Neutrophil (primary cell): ENCODE measurements at regions not wholly inside any gene's neighbourhood (a gene's known extent, or its start where the extent isn't known, plus 50 kb on each side); places are given as distances from the start of the nearest gene placed in this dataset.

ENCODE experiments used
- H3K27ac ChIP-seq: fragments of 200-600 bp; sonication (generic); 2 replicates; pipeline ENCODE4 v1.5.1; 2016; ENCODE audit warnings: mild to moderate bottlenecking, moderate library complexity
- H3K27me3 ChIP-seq: fragments of 200-600 bp; sonication (generic); 2 replicates; pipeline ENCODE4 v1.6.0; 2016; ENCODE audit warnings: mild to moderate bottlenecking
- H3K36me3 ChIP-seq: fragments of 200-600 bp; sonication (generic); 2 replicates; pipeline ENCODE4 v1.5.1; 2017
- H3K4me1 ChIP-seq, 2 experiments: fragments of 200-600 bp in 1 of 2; sonication (generic) in 1 of 2; 1 replicate in 1 of 2; 2 replicates in 1 of 2; pipeline versions ENCODE4 v1.5.1 to v1.6.1; 2013 to 2016; ENCODE audit warnings: low read depth in 1 of 2, low read length in 1 of 2, mild to moderate bottlenecking in 1 of 2, moderate library complexity in 1 of 2; ENCODE audit not compliant: control insufficient read depth in 1 of 2, insufficient read depth in 1 of 2
- H3K4me3 ChIP-seq, 2 experiments: fragments of 200-600 bp in 1 of 2; sonication (generic) in 1 of 2; 1 replicate in 1 of 2; 2 replicates in 1 of 2; pipeline ENCODE4 v1.5.1; 2013 to 2016; ENCODE audit warnings: low read depth in 1 of 2, low read length in 1 of 2, mild to moderate bottlenecking in 1 of 2, moderate library complexity in 1 of 2
- H3K9me3 ChIP-seq: fragments of 200-600 bp; sonication (generic); 2 replicates; pipeline ENCODE4 v1.5.1; 2016
- TF ChIP-seq, protein P1 (sequence below): fragments of 200-600 bp; sonication (generic); IDR thresholded peaks from 2 replicates; pipeline ENCODE4 v1.5.1; 2016; ENCODE audit warnings: antibody characterized with exemption

DNA sequence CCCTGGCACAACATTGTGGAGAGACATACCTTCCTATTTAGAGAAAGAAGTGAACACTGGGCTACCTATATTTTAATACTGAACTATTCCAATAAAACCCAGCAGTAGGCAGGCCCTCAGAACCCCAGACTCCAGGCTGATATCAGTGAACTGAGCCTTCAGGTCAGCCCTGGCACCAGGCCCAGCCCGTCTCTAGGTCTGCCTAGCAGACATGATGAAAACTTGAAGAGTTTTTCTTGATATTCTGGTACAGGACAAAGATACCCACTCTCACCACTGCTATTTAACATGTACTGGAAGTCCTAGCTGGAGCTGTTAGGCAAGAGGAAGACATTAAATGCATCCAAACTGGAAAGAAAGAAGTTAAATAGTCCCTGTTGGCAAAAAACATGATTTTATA lies 396.6 kb upstream of the SPRY2 start:
- Histone ChIP-seq H3K4me1 (no peaks in the 10 kb centered on the region), H3K27ac (no peak overlapping the region), H3K4me3 (no peak overlapping the region), H3K36me3 (no peaks in the 10 kb centered on the region), H3K9me3 (no peaks in the 10 kb centered on the region), H3K27me3 (no peaks in the 10 kb centered on the region)
- TF ChIP-seq, protein P1, sequence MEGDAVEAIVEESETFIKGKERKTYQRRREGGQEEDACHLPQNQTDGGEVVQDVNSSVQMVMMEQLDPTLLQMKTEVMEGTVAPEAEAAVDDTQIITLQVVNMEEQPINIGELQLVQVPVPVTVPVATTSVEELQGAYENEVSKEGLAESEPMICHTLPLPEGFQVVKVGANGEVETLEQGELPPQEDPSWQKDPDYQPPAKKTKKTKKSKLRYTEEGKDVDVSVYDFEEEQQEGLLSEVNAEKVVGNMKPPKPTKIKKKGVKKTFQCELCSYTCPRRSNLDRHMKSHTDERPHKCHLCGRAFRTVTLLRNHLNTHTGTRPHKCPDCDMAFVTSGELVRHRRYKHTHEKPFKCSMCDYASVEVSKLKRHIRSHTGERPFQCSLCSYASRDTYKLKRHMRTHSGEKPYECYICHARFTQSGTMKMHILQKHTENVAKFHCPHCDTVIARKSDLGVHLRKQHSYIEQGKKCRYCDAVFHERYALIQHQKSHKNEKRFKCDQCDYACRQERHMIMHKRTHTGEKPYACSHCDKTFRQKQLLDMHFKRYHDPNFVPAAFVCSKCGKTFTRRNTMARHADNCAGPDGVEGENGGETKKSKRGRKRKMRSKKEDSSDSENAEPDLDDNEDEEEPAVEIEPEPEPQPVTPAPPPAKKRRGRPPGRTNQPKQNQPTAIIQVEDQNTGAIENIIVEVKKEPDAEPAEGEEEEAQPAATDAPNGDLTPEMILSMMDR = no peak

GRCh38 chr13:80727321-80727975 lies 386.5 kb upstream of the SPRY2 start:
- no peak overlapping the region for H3K27ac ChIP-seq
- no peaks in the 10 kb centered on the region for H3K9me3 ChIP-seq
- H3K27me3 ChIP-seq = no peaks in the 10 kb centered on the region
- no peak overlapping the region for H3K4me3 ChIP-seq
- H3K4me1 ChIP-seq = no peaks in the 10 kb centered on the region
- no peaks in the 10 kb centered on the region for H3K36me3 ChIP-seq
- TF ChIP-seq, protein P1 = no peak

DNA sequence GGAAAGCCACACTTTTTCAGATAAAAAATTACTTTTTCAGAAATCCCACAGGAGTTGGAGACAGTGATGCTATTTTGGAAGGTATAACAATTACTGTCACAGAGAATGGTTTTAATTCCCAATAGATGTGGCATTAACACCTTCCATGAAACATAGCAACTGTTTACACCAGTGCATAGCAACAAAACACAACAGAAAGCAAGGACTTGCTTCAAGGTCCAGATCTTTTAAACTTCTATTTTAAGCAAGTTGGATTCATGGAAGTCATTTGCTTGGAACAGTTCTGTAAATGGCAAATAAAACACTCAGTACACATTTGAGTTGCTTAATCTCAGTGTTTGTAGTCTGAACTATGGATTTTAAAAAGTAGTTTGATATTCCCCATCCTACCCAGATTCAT lies 385.9 kb upstream of the SPRY2 start:
- H3K27me3 ChIP-seq = no peaks in the 10 kb centered on the region
- H3K36me3 ChIP-seq = no peaks in the 10 kb centered on the region
- H3K9me3 ChIP-seq = no peaks in the 10 kb centered on the region
- no peak overlapping the region for H3K4me3 ChIP-seq
- TF ChIP-seq, protein P1 = no peak
- no peak overlapping the region for H3K27ac ChIP-seq
- H3K4me1 ChIP-seq = no peaks in the 10 kb centered on the region

DNA sequence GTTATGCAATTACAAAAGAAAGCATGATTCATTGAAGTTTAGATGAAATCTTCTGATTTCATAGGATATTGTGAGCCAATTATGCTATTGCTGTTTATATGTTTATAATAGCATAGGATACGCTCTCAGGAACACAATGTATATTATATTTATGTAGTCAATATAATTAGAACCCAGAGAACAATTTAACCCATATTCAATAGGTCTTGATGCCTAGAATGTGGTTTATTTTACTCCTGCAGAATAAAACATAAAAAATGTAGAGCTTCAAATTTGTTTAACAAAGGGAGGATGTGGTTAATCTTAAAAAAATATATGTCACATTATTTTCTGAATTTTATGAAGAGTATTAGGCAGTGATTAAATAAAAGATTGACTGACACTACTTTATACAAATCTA lies 380.8 kb upstream of the SPRY2 start:
- no peaks in the 10 kb centered on the region for H3K27me3 ChIP-seq
- TF ChIP-seq, protein P1 = no peak
- H3K36me3 ChIP-seq = no peaks in the 10 kb centered on the region
- H3K4me1 ChIP-seq = no peaks in the 10 kb centered on the region
- no peaks in the 10 kb centered on the region for H3K9me3 ChIP-seq
- no peak overlapping the region for H3K27ac ChIP-seq
- no peak overlapping the region for H3K4me3 ChIP-seq

GRCh38 chr13:80718970-80719369 lies 378.0 kb upstream of the SPRY2 start:
- H3K4me3 ChIP-seq = no peak overlapping the region
- H3K36me3 ChIP-seq = no peaks in the 10 kb centered on the region
- no peaks in the 10 kb centered on the region for H3K27me3 ChIP-seq
- TF ChIP-seq, protein P1 = no peak
- no peaks in the 10 kb centered on the region for H3K4me1 ChIP-seq
- no peaks in the 10 kb centered on the region for H3K9me3 ChIP-seq
- no peak overlapping the region for H3K27ac ChIP-seq
